Osteocyte (in vitro differentiated cells): ENCODE measurements at regions not wholly inside any gene's neighbourhood (a gene's known extent, or its start where the extent isn't known, plus 50 kb on each side); places are given as distances from the start of the nearest gene placed in this dataset.
"Not testable (repeated sequence)": the region's sequence is repeated elsewhere in the genome, so short reads cannot be mapped to it uniquely, and the experiment has no call there.

Experiments used
- DNase-seq: peaks from one replicate; pipeline ENCODE4 v3.0.0; 2021; ENCODE audit warnings: mixed read lengths; ENCODE audit not compliant: unreplicated experiment; ENCODE audit errors: extremely low spot score
- H3K27ac Mint-ChIP-seq: one replicate; pipeline ENCODE4 v1.8.0; 2021; ENCODE audit warnings: mild to moderate bottlenecking, mixed read lengths; ENCODE audit not compliant: unreplicated experiment
- H3K27me3 Mint-ChIP-seq: one replicate; pipeline ENCODE4 v1.8.0; 2021; ENCODE audit warnings: mixed read lengths; ENCODE audit not compliant: unreplicated experiment
- H3K36me3 Mint-ChIP-seq: one replicate; pipeline ENCODE4 v1.8.0; 2021; ENCODE audit warnings: mixed read lengths; ENCODE audit not compliant: unreplicated experiment
- H3K4me1 Mint-ChIP-seq: one replicate; pipeline ENCODE4 v1.8.0; 2021; ENCODE audit warnings: mixed read lengths; ENCODE audit not compliant: unreplicated experiment
- H3K4me3 Mint-ChIP-seq: one replicate; pipeline ENCODE4 v1.8.0; 2021; ENCODE audit warnings: mild to moderate bottlenecking, moderate library complexity, mixed read lengths; ENCODE audit not compliant: unreplicated experiment
- H3K9me3 Mint-ChIP-seq: one replicate; pipeline ENCODE4 v1.8.0; 2021; ENCODE audit warnings: mixed read lengths; ENCODE audit not compliant: unreplicated experiment
- CTCF ChIP-seq: fragments of 200-600 bp; sonication (generic); IDR thresholded peaks from 2 replicates; pipeline ENCODE4 v1.5.0; 2021; ENCODE audit warnings: antibody characterized with exemption, mild to moderate bottlenecking, moderate library complexity

- no peak overlapping the region for H3K27ac Mint-ChIP-seq
- peaks cover 6% of the 10 kb centered on the region for H3K4me1 Mint-ChIP-seq
- TF ChIP-seq CTCF: no peak
- H3K4me3 Mint-ChIP-seq: no peak overlapping the region
- peaks cover 2% of the 10 kb centered on the region for H3K27me3 Mint-ChIP-seq
- no peaks in the 10 kb centered on the region for H3K36me3 Mint-ChIP-seq
- no peak for DNase-seq
- no peaks in the 10 kb centered on the region for H3K9me3 Mint-ChIP-seq
These were observed 93.3 kb upstream of the NAP1L1 start for GRCh38 chr12:76177821-76178220.

GRCh38 chr12:76176940-76177339, 92.5 kb upstream of the NAP1L1 start:
- H3K27ac Mint-ChIP-seq: no peak overlapping the region

GRCh38 chr12:76175946-76176345, 91.5 kb upstream of the NAP1L1 start:
- DNase-seq, H3K27ac Mint-ChIP-seq, H3K9me3 Mint-ChIP-seq, H3K4me1 Mint-ChIP-seq, H3K4me3 Mint-ChIP-seq, H3K36me3 Mint-ChIP-seq, H3K27me3 Mint-ChIP-seq: not testable (repeated sequence)

More at GRCh38 chr12:76176940-76177339, 92.5 kb upstream of the NAP1L1 start:
- H3K27me3 Mint-ChIP-seq: peaks cover 2% of the 10 kb centered on the region
- H3K36me3 Mint-ChIP-seq: no peaks in the 10 kb centered on the region
- TF ChIP-seq CTCF: no peak
- H3K9me3 Mint-ChIP-seq: no peaks in the 10 kb centered on the region
- H3K4me3 Mint-ChIP-seq: no peak overlapping the region
- DNase-seq: no peak
- H3K4me1 Mint-ChIP-seq: peaks cover 9% of the 10 kb centered on the region

GRCh38 chr12:76173756-76174155, 89.3 kb upstream of the NAP1L1 start:
- H3K36me3 Mint-ChIP-seq: no peaks in the 10 kb centered on the region
- no peak for DNase-seq
- TF ChIP-seq CTCF: no peak

GRCh38 chr12:76158518-76159321, 74.2 kb upstream of the NAP1L1 start:
- Mint-ChIP-seq H3K27ac (no peak overlapping the region), H3K9me3 (no peaks in the 10 kb centered on the region), H3K4me1 (peaks cover 7% of the 10 kb centered on the region), H3K27me3 (no peaks in the 10 kb centered on the region), H3K4me3 (no peak overlapping the region), H3K36me3 (no peaks in the 10 kb centered on the region)
- peak; percentile 67 for TF ChIP-seq CTCF
- DNase-seq: no peak

More at GRCh38 chr12:76173756-76174155, 89.3 kb upstream of the NAP1L1 start:
- Mint-ChIP-seq H3K9me3 (no peaks in the 10 kb centered on the region), H3K4me1 (peaks cover 10% of the 10 kb centered on the region), H3K4me3 (no peak overlapping the region), H3K27me3 (no peaks in the 10 kb centered on the region), H3K27ac (no peak overlapping the region)
